Right lobe of liver (tissue), 6 donors: ENCODE measurements at regions not wholly inside any gene's neighbourhood (a gene's known extent, or its start where the extent isn't known, plus 50 kb on each side); places are given as distances from the start of the nearest gene placed in this dataset.
A peak's percentile ranks its signal among the peaks of the same experiment; 100 is the strongest.

Experiments
- ATAC-seq, 4 donors: fragments of 200-7000 bp; cut with Tn5 transposase; one replicate each; pipeline ENCODE4 v1.9.1; 2020; ENCODE audit warnings: mild to moderate bottlenecking in 4 of 4, moderate library complexity in 4 of 4
- DNase-seq, 3 donors: peaks; one replicate each; pipeline ENCODE4 v3.0.0-alpha.2; 2020
- H3K27ac ChIP-seq, 3 donors: fragments of 200-600 bp; one replicate each; pipeline ENCODE4 v1.8.0; 2022
- H3K27me3 ChIP-seq, 2 donors: fragments of 200-600 bp; one replicate each; pipeline ENCODE4 v1.8.0; 2022
- H3K36me3 ChIP-seq, 4 donors: fragments of 200-600 bp; sonication (generic) in 1 of 4; one replicate each; pipeline versions ENCODE4 v1.5.1 to v1.8.0; 2017 to 2022; ENCODE audit warnings: control low read depth in 1 of 4
- H3K4me1 ChIP-seq, 4 donors: fragments of 200-600 bp; sonication (generic) in 1 of 4; one replicate each; pipeline versions ENCODE4 v1.5.1 to v1.8.0; 2017 to 2022; ENCODE audit warnings: control low read depth in 1 of 4
- H3K4me3 ChIP-seq, 3 donors: fragments of 200-600 bp; one replicate each; pipeline ENCODE4 v1.8.0; 2022
- H3K9me3 ChIP-seq, 4 donors: fragments of 200-600 bp; sonication (generic) in 1 of 4; one replicate each; pipeline versions ENCODE4 v1.5.1 to v1.8.0; 2017 to 2022; ENCODE audit warnings: control low read depth in 1 of 4
- CTCF ChIP-seq, 4 donors: fragments of 200-600 bp in 3 of 4; fragments of 450-650 bp in 1 of 4; IDR thresholded peaks; one replicate each; pipeline versions ENCODE4 v1.5.1 to v1.8.0; 2016 to 2022; ENCODE audit warnings: antibody characterized with exemption in 4 of 4, mild to moderate bottlenecking in 2 of 4
- POLR2A ChIP-seq: fragments of 450-650 bp; IDR thresholded peaks from one replicate; pipeline ENCODE4 v1.6.1; 2017; ENCODE audit warnings: antibody characterized with exemption, mild to moderate bottlenecking
- WGBS: methylation state at CpG from one replicate; pipeline ENCODE4 v1.1.6; 2018; ENCODE audit warnings: low coverage, low lambda C conversion rate; ENCODE audit not compliant: insufficient coverage; ENCODE audit errors: missing lambda C conversion rate; 5-methylcytosine and 5-hydroxymethylcytosine counted together
- intact Hi-C, 2 donors: fragments of 100-400 bp; cut with DNase I; formaldehyde crosslinking; loops; one replicate each; pipeline versions ENCODE4 v1.11.2 to v1.14.1; 2022
- donor health status: DM: no; HTN: yes; CAD: no.
- donor health status: DM: no; HTN: no; CAD: no.
- donor health status: DM: no; HTN: no; CAD: no.
- donor health status: DM: no; HTN: yes; CAD: no.
- donor health status: DM: no; HTN: yes; CAD: no.

- Histone ChIP-seq H3K4me3 (no peak overlapping the region), H3K36me3 (no peaks in the 10 kb centered on the region), H3K9me3 (no peaks in the 10 kb centered on the region), H3K4me1 (peaks cover 0 to 1% (median 0%) of the 10 kb centered on the region in 4 donors), H3K27ac (no peak overlapping the region), H3K27me3 (no peaks in the 10 kb centered on the region)
- intact Hi-C loops, result no loop called here
- TF ChIP-seq POLR2A, result no peak
- TF ChIP-seq CTCF (IDR thresholded peaks at IDR 0.05), result no peak
- DNase-seq (no peak), ATAC-seq (no peak)
- 61% methylated on average over 3 of the region's 3 CpGs for WGBS
Measured at GRCh38 chr13:69600811-69601210, 506.8 kb upstream of the ATXN8OS start.

GRCh38 chr13:69597088-69597487, 510.5 kb upstream of the ATXN8OS start:
- Histone ChIP-seq H3K27ac (no peak overlapping the region), H3K4me1 (peaks cover 0 to 28% (median 3%) of the 10 kb centered on the region in 4 donors), H3K27me3 (no peaks in the 10 kb centered on the region), H3K4me3 (no peak overlapping the region), H3K9me3 (no peaks in the 10 kb centered on the region), H3K36me3 (no peaks in the 10 kb centered on the region)
- intact Hi-C loops, result no loop called here
- no peak for DNase-seq
- no peak for ATAC-seq
- no peak for TF ChIP-seq CTCF (IDR thresholded peaks at IDR 0.05)
- TF ChIP-seq POLR2A, result no peak
- WGBS, result 57% methylated on average over 5 of the region's 5 CpGs

GRCh38 chr13:69595181-69595580, 512.4 kb upstream of the ATXN8OS start:
- TF ChIP-seq POLR2A (no peak), CTCF (IDR thresholded peaks at IDR 0.05) (no peak)
- no peaks in the 10 kb centered on the region for H3K9me3 ChIP-seq
- intact Hi-C loops, result no loop called here
- ATAC-seq (peak; percentile 61 to 84 (median 76)), DNase-seq (no peak)
- no peaks in the 10 kb centered on the region for H3K27me3 ChIP-seq
- H3K4me1 ChIP-seq, result peaks cover 0 to 39% (median 6%) of the 10 kb centered on the region in 4 donors
- WGBS, result 38% methylated on average over 1 of the region's 1 CpG
- H3K27ac ChIP-seq, result peak overlapping the region in 2 of 3 donors; percentile 28 to 52
- no peak overlapping the region for H3K4me3 ChIP-seq
- no peaks in the 10 kb centered on the region for H3K36me3 ChIP-seq

GRCh38 chr13:69591437-69591836, 516.2 kb upstream of the ATXN8OS start:
- intact Hi-C loops, result no loop called here
- TF ChIP-seq CTCF (IDR thresholded peaks at IDR 0.05) (no peak), POLR2A (no peak)
- no peaks in the 10 kb centered on the region for H3K27me3 ChIP-seq
- DNase-seq (no peak), ATAC-seq (peak; percentile 79 to 81 (median 80))
- H3K36me3 ChIP-seq, result no peaks in the 10 kb centered on the region
- H3K4me1 ChIP-seq, result peaks cover 0 to 57% (median 6%) of the 10 kb centered on the region in 4 donors
- H3K27ac ChIP-seq, result peak overlapping the region in 2 of 3 donors; percentile 41 to 62
- H3K9me3 ChIP-seq, result no peaks in the 10 kb centered on the region
- 3% methylated on average over 2 of the region's 2 CpGs for WGBS
- H3K4me3 ChIP-seq, result no peak overlapping the region
